ENCODE measurements at regions not wholly inside any gene's neighbourhood (a gene's known extent, or its start where the extent isn't known, plus 50 kb on each side); places are given as distances from the start of the nearest gene placed in this dataset.

GRCh38 chr1:76744989-76745388 lies 122.3 kb upstream of the ST6GALNAC5 start:
- no peak for DNase-seq (ENCODE audit: low read depth)
- no peak for TF ChIP-seq CTCF (conservative IDR thresholded peaks at IDR 0.05; ENCODE audit: low read depth, low read length)

GRCh38 chr1:76746206-76746605 lies 121.1 kb upstream of the ST6GALNAC5 start:
- no peak overlapping the region for H3K4me3 ChIP-seq (ENCODE audit: low read depth, low read length)
- TF ChIP-seq CTCF (conservative IDR thresholded peaks at IDR 0.05; ENCODE audit: low read depth, low read length) = no peak
- no peak for DNase-seq (ENCODE audit: low read depth)

More at GRCh38 chr1:76744989-76745388, 122.3 kb upstream of the ST6GALNAC5 start:
- H3K4me3 ChIP-seq (ENCODE audit: low read depth, low read length) = no peak overlapping the region

- DNase-seq (ENCODE audit: low read depth) = no peak
- H3K4me3 ChIP-seq (ENCODE audit: low read depth, low read length) = no peak overlapping the region
- TF ChIP-seq CTCF (conservative IDR thresholded peaks at IDR 0.05; ENCODE audit: low read depth, low read length) = no peak
These were observed 112.5 kb upstream of the ST6GALNAC5 start for GRCh38 chr1:76754730-76755129.

- no peak for DNase-seq (ENCODE audit: low read depth)
- TF ChIP-seq CTCF (conservative IDR thresholded peaks at IDR 0.05; ENCODE audit: low read depth, low read length) = no peak
- H3K4me3 ChIP-seq (ENCODE audit: low read depth, low read length) = no peak overlapping the region
These were observed 108.0 kb upstream of the ST6GALNAC5 start for GRCh38 chr1:76759171-76759860.

- DNase-seq (ENCODE audit: low read depth) = peak; percentile 50
- TF ChIP-seq CTCF (conservative IDR thresholded peaks at IDR 0.05; ENCODE audit: low read depth, low read length) = no peak
- no peak overlapping the region for H3K4me3 ChIP-seq (ENCODE audit: low read depth, low read length)
These were observed 107.3 kb upstream of the ST6GALNAC5 start for GRCh38 chr1:76759950-76760349.

GRCh38 chr1:76763738-76764137 lies 103.5 kb upstream of the ST6GALNAC5 start:
- DNase-seq (ENCODE audit: low read depth) = no peak
- H3K4me3 ChIP-seq (ENCODE audit: low read depth, low read length) = no peak overlapping the region
- TF ChIP-seq CTCF (conservative IDR thresholded peaks at IDR 0.05; ENCODE audit: low read depth, low read length) = no peak

Measured in choroid plexus epithelial cell (primary cell).